Endothelial cell of umbilical vein (primary cell): ENCODE measurements at regions not wholly inside any gene's neighbourhood (a gene's known extent, or its start where the extent isn't known, plus 50 kb on each side); places are given as distances from the start of the nearest gene placed in this dataset.

ENCODE experiments used
- EZH2 ChIP-seq: IDR thresholded peaks from 2 replicates; pipeline ENCODE4 v1.6.1; 2012; ENCODE audit warnings: borderline replicate concordance, low read depth, mild to moderate bottlenecking, moderate library complexity, low read length, inconsistent platforms; ENCODE audit not compliant: severe bottlenecking
- FOS ChIP-seq: IDR thresholded peaks from 2 replicates; pipeline ENCODE4 v1.6.1; 2011; ENCODE audit warnings: mild to moderate bottlenecking, low read length, moderate library complexity, borderline replicate concordance; ENCODE audit not compliant: insufficient read depth
- JUN ChIP-seq: IDR thresholded peaks from 2 replicates; pipeline ENCODE4 v1.6.1; 2011; ENCODE audit warnings: borderline replicate concordance, low read depth; ENCODE audit not compliant: insufficient read length, insufficient read depth
- MYC ChIP-seq: IDR thresholded peaks from one replicate; pipeline ENCODE4 v1.6.1; 2011; ENCODE audit warnings: mild to moderate bottlenecking, low read depth, low read length
- POLR2A ChIP-seq: IDR thresholded peaks from 2 replicates; pipeline ENCODE4 v1.6.1; 2012; ENCODE audit warnings: low read depth, mild to moderate bottlenecking, control low read depth, low read length
- POLR2AphosphoS5 ChIP-seq: IDR thresholded peaks from 2 replicates; pipeline ENCODE4 v1.6.1; 2012; ENCODE audit warnings: low read depth, mild to moderate bottlenecking, control low read depth, low read length, moderate library complexity; ENCODE audit not compliant: insufficient read depth
- TF ChIP-seq, protein P1 (sequence below), 2 donors: IDR thresholded peaks; 1 replicate in 1 of 2; 2 replicates in 1 of 2; pipeline ENCODE4 v1.5.1; 2011; ENCODE audit warnings: low read length in 2 of 2, mild to moderate bottlenecking in 2 of 2, moderate library complexity in 2 of 2, control low read depth in 1 of 2, inconsistent platforms in 1 of 2, low read depth in 1 of 2; ENCODE audit not compliant: insufficient read depth in 1 of 2; ENCODE audit errors: extremely low read depth in 1 of 2
- TF ChIP-seq, protein P2 (sequence below): IDR thresholded peaks from 2 replicates; pipeline ENCODE4 v1.6.1; 2011; ENCODE audit not compliant: insufficient read depth, insufficient read length

DNA sequence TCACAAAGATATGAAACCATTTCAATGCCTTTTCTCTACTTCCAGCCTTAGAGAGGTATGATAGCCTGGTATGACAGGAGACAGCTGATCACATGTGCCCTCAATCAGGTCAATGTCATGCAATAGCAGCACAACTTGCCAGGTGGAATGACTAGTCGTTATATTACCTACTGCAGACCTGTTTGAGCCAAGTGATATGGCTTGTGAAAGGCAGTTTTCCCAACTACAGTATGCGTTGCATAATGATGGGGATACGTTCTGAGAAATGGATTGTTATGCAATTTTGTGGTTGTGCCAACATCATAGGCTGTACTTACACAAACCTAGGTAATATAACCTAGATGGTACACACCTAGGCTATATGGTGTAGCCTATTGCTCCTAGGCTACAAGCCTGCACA lies 262.8 kb downstream of the ICOS start:
- TF ChIP-seq, protein P1, sequence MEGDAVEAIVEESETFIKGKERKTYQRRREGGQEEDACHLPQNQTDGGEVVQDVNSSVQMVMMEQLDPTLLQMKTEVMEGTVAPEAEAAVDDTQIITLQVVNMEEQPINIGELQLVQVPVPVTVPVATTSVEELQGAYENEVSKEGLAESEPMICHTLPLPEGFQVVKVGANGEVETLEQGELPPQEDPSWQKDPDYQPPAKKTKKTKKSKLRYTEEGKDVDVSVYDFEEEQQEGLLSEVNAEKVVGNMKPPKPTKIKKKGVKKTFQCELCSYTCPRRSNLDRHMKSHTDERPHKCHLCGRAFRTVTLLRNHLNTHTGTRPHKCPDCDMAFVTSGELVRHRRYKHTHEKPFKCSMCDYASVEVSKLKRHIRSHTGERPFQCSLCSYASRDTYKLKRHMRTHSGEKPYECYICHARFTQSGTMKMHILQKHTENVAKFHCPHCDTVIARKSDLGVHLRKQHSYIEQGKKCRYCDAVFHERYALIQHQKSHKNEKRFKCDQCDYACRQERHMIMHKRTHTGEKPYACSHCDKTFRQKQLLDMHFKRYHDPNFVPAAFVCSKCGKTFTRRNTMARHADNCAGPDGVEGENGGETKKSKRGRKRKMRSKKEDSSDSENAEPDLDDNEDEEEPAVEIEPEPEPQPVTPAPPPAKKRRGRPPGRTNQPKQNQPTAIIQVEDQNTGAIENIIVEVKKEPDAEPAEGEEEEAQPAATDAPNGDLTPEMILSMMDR (IDR thresholded peaks at IDR 0.05; ENCODE audit: extremely low read depth in 1 of 2, insufficient read depth in 1 of 2, low read depth in 1 of 2, low read length in 2 of 2), result no peak
- TF ChIP-seq EZH2 (no peak), POLR2AphosphoS5 (no peak), POLR2A (no peak), MYC (no peak), JUN (no peak), FOS (no peak)
- TF ChIP-seq, protein P2, sequence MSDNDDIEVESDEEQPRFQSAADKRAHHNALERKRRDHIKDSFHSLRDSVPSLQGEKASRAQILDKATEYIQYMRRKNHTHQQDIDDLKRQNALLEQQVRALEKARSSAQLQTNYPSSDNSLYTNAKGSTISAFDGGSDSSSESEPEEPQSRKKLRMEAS, result no peak
